GM19397 (cell line): ENCODE measurements at regions not wholly inside any gene's neighbourhood (a gene's known extent, or its start where the extent isn't known, plus 50 kb on each side); places are given as distances from the start of the nearest gene placed in this dataset.

ENCODE experiments used
- ATAC-seq: cut with Tn5 transposase; IDR thresholded peaks from one replicate; pipeline ENCODE4 v1.9.1; 2021; ENCODE audit warnings: mild to moderate bottlenecking, moderate library complexity; ENCODE audit not compliant: unreplicated experiment

DNA sequence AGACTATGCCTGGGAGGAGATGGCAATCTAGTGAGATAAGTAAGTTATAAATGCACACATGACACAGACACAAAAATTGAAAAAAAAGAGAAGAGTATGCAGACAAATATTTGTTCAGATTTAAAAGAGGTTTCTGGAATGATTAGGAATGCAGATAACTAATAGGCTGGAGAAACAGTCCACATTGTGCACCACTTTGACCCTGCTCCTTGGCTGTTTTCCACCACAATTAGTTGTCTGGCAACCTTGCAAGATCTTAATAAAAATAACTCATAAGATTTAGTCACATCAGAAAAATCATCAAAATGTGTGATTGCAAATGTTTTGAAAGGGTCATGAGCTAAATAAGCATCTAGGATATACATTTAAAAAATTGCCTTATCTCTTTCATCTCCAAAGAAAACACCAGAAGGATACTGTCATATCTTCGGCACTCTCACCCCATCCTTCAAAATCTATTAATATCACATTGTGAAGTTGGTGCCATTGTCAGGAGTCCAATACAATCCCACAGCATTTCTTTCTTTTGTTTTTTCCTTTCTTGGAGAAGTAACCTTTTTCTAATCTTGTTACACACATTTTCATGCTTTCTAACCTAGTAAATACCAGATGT is 153.7 kb upstream of the KCNMB2 start:
- ATAC-seq: no peak

DNA sequence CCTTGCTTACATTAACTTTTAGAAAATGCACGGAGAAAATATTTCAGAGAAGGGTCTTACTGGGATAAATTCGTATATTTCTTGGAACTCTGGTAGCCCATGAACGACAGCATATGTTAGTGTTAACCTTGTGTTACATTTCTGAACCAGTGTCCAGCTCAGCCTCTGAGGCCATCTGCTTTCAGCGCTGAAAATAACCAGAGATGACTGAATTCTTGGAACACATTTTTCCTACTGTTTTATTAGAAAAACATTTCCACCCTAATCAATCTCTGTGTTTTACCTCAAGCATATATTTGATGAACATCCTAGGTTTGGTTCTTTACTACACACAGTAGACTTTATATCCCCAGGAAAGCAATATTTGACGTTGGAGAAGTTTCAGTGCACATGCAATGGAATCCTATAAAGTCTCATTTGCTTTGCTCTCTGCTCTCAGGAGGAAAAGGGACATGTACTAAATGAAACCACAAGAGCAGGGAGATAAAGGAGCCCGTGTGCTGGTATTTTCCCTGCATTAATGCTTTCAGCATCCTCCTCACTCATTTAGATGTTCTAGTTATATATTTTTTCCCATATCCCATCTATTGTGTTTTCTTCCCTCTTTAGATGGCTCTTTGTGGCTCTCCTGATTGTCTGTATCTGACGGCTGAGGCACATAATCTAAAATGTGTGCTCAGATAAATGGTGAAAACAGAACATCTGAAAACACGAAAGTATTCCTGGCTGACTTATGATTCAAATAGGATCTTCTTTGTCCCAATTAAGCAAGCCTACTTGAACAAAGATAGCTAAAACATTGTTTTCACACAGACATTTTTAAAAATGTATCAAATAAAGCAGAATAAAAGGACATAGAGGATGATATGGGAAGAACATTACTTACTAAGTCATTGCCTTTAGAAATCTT is 151.7 kb upstream of the KCNMB2 start:
- no peak for ATAC-seq

DNA sequence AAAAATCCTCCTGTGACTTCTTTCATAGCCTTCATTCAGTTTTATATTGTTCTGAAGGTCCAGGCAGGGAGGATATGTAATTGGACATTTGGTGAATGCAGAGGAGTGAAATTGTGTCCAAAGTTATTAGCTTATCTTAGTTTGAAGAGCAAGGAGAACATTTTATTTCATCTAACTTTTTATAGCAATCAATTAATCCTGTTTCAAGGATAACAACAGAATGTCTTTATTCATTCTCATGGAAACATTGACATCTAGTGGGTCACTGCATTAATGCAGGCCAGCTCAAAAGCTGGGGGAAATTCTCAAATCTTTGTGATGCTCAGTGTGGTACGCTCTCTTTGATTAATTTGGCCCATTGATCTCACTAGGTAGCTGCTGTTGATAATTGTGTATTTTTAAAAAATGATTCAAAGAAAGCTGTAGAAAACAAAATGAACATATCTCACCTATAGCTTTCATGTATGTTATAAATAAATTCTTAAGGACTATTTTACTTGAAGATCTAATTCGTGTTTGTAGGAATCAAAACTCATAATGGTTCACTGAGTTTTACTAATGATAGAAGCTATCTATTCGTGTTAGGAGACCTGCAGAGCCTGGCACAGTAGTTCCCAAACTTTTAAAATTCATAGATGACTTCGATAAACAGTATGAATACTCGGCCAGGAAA is 150.8 kb upstream of the KCNMB2 start:
- ATAC-seq: no peak

DNA sequence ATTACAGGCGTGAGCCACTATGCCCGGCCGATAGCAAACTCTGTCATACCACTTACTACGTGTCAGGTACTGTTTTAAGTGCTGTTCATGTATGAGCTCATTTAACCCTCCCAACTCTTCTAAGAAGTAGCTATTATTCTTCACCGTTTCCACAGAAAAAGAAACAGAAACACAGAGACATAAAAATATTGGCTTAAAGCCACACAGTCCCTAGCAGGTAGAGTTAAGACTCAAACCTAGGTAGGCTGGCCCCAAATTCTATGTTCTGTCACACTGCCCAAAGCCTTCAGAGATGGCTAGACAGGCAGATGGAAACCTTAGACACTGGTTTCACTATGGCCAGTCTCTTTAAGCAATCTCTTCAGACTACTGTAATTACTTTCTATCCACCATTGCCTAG is 149.8 kb upstream of the KCNMB2 start:
- ATAC-seq: no peak

DNA sequence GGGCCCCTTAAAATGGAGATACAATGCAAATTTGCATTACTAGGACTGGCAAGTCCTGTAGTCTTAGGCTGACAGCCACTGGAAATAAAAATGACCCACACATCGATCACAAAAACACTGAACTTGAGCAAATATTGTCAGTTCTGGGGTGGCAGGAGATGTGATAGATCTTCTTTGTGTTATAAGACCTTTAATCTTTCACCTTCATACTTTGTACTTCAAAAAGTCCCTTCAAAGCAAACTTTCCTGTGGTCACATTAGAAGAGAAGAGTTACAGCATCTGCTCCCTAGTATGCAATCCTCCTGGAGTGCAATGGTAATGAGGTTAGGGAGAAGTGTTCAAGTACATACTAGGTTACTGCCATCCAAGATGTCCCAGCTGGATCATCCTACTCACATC is 149.4 kb upstream of the KCNMB2 start:
- no peak for ATAC-seq

DNA sequence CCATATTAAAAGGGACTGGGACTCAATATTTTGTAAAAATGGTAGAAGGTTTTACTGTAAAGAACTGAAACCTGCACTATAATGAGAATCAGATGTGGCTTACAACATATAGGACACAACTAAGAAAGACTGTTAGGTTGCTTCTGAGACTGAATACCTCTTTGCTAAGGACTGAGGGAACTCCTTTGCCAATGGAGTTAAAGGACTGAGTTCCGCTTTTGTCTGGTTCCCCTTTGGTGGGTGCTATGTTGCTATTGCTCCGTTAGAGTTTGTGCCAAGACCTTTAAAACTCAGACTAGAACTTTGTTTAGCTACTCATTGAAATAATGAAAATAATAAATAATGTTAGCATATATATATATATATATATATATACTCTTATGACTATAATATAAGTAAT is 147.8 kb upstream of the KCNMB2 start:
- no peak for ATAC-seq

DNA sequence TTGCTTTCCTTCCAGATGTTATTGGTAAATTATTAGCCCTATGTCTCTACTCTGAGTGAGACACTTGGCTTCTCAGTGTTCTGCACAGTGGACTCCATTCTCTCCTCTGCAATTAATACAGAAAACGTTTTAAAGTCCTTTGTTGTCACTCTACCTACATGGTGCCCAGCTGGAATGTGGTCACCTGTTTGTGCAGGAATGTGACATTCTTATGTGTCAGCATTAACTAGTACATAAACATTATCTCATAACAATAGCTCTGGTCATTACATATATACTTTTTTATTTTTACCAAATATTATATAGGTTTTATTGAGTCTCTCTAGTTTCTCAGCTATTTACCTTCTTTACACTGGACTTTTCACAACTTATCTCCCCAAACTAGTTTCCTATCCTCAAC is 147.0 kb upstream of the KCNMB2 start:
- ATAC-seq: no peak

DNA sequence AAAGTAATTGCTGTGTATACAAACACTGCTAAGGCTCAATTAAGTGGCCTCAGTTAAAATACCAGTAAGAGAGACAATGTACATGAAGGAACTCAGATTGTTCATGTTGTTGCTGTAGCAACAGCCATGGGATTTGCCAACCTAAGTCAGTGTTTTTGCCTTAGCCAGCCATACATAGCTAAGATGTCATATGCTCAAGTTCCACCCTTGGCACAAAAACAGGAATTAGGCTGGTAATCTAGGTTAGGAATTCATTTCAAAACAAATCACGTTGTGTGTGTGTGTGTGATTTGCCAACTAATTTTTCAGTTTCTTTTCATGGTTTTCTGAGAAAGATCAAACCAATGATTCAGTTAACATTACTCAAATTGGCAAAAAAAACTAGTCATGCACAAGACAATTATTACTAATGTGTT is 143.7 kb upstream of the KCNMB2 start:
- no peak for ATAC-seq

DNA sequence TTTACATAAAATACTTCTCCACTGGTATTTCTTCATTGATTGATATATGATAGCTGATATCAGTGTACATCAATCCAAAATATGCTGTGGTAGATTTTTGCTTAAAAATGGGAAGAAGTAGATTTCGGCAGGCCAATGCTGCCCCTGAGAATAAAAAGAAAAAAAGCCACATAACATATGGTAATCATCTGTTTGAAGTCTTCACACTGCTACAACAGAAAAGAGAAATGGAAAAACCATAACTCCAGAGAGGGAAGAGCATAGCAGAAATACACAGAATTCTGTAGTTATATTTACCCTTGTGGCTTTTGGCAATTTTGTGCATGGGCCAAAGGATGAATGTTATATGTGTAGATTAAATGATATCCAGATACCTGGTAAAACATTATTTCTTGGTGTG is 143.1 kb upstream of the KCNMB2 start:
- no peak for ATAC-seq

DNA sequence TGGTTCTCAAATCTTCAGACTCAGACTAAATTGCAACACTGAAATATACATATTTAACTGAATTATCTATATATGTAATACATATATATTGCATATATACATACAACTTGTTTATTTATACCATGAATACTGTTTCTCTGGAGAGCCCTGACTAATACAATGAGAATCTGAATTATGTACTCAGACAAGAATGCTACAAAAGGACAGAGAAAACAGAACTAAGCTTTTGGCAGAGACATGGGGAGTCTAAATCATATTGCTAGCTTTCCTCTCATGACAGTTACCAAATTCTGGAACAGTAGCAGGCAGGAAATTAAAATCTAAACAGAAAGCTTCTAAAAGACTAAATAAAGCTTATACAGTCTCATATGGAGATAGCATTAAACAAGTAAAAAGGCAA is 142.4 kb upstream of the KCNMB2 start:
- no peak for ATAC-seq

DNA sequence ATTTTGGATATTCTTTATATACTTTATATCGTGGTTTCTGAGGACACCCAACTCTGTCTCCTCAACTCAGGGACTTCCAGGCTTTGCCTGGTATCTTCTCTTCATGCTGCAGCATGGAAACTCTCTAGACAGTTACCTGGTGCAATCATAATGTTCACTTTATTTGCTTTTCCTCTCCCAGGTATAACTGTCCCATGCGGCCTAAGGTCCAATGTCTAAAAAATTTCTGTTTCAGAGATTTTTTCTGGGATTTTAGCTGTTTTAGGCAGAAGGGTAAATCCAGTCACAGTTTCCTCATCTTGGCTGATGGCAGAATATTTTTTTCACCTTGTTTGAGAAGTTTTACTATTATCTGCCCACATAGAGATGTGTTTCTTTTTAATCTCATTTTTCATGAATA is 139.9 kb upstream of the KCNMB2 start:
- no peak for ATAC-seq

DNA sequence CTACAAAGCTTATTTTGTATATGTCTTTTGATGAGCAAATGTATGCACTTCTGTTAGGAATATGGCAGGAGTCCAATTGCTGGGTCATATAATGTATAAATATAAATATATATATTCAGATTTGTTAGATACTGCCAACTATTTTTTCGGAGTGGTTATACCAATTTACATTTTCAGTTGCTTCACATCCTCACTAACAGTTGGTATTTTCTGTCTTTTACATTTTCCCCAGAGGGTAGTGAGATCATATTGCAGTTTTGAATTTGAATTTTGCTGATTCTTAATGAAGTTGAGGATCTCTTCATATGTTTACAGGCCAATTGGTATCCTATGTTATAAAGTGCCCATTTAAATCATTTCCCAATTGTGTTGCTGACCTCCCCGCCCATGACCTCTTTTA is 139.0 kb upstream of the KCNMB2 start:
- no peak for ATAC-seq

DNA sequence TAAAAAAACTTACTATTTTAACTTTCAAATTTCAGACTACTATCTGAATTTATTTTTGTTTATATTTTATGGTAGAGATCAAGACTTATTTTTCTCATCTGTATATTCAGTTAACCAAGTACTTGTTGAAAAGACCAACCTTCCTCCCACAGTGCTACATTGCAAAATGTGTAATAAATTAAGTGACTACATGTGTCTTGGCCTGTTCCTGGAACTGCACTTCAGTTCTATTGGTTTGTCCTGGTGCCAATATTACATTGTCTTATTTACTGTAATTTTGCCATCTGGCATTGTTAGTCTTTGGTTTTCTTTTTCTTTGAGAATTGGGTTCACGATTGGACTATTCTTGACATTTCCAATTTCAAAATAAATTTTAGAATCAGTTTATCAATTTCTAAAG is 138.4 kb upstream of the KCNMB2 start:
- ATAC-seq: no peak

DNA sequence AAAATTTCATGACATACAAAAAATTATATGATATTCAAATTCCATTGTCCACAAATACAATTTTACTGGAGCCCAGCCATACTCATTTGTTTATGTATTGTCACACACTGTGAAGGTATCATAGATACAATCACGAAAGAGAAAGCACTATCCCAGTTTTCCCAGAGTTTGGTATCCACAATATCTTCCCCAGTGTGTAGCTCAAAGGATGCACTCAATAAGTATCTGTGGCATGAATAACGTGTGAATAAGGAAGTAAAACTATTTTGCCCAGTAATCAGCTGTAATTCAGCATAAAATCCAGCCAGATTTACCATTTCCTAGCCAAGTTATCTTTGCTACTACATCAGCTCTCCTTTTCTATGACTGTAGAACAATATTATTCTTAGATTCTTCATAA is 131.3 kb upstream of the KCNMB2 start:
- ATAC-seq: no peak

DNA sequence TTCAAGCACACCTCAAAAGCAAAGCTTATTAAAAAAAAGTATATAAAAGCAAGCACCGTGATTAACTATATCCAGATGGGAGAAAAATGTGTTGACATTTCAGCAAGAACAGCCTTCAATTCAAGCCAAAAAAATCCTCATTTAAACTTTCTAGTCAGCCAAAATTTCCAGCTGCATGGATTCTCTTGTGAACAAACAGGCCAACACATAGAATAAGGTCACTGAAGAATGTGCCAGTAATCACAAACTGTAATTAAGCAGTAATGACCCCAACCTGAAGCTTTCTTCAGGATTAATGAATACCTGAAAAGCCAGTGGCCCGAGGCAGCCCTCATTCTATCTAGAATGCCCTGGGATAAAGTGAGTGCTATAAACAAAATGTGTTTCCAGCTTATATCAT is 130.7 kb upstream of the KCNMB2 start:
- no peak for ATAC-seq

DNA sequence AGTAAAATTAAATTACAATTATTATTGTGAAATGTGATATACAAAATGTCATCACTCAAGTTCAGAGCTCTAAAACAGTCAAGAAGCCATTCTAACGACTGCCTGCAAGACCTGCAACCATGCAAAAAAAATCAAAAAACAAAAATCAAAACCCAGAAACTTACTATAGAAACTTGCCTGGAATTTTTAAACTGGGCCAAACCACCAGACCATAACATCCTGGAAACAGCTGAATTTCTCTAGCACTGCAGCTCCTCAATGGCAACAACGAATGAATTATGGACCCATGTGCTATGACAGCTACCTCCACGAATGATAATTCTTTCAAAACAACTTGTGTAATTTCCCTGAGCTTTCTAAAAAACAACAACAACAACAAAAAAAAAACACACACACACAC is 130.0 kb upstream of the KCNMB2 start:
- no peak for ATAC-seq

DNA sequence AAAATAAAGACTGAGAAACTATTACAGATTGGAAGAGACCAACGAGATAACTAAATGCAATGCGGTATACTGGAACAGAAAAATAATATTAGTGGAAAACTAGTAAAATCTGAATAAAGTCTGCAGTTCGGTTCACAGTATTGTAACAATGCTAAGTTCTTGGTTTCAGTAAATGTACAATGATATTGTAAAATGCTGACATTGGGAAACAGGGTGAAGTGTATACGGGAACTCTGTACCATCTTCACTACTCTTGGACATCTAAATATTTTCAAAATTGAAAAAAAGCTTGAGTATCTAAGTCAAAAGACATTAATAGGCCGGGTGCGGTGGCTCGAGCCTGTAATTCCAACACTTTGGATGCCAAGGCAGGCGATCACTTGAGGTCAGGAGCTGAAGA is 120.9 kb upstream of the KCNMB2 start:
- no peak for ATAC-seq

DNA sequence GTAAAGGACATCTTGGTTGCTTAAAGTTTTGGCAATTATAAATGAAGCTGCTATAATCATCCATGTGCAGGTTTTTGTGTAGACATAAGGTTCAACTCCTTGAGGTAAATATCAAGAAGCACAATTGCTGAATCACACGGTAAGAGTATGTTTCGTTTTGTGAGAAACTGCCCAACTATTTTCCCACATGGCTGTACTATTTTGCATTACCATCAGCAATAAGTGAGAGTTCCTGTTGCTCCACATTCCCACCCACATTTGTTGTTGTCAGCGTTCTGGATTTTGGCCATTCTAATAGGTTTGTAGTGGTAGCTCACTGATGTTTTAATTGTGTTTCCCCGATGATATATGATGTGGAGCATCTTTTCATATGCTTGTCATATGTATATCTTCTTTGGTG is 118.5 kb upstream of the KCNMB2 start:
- no peak for ATAC-seq

DNA sequence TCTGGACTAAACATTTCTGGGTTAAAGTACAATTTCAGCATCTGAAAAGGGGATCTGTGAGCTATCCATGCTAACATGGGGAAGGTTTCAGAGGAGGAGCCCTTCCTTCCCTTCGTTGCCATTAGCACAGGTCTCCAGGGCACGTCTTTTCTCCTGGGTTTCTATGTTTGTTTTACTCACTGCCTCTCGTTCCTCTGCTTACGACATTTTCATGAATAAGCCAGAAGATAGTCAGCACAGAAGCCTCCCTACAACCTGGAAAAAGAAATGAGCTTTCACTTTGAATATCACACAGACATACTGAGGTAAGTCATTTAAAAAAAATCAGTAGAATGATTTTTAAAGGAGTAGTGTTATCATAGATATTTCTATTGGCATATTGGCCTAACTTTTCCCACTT is 117.2 kb upstream of the KCNMB2 start:
- no peak for ATAC-seq

DNA sequence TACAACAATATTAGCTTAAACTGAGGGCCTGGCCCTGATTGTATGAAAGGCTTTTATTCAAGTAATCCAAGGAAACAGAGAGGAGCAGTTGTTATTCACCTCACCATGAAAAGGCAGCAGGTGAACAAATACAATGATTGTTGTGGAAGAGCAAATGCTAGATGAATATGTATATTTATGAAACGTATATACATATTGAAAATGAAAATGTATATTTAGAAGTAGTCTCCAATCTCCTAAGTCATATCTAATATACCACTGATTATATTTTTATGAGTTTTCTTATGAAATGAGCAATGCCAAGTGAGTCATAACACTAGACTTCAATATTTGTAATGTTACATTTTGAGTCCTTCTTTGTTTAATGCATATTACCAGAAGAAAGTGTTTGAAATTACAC is 116.2 kb upstream of the KCNMB2 start:
- ATAC-seq: no peak

DNA sequence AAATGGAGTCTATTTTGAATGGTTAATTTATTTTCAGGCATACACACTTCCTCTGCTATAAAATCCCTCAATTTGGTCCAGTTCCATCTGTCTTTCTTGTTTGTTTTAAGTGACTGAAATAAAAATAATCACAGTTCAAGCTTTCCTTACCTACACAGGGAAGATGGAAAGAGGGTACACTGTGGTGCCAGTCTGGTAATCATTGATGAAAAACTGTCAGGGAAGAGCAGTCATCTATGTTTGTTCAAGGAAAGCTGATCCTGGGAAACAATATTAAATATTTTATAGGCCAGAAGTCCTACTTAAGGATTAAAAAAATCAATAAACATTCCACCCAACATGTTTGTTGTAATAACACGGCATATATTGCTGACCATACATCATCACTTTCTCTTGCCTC is 115.2 kb upstream of the KCNMB2 start:
- no peak for ATAC-seq

DNA sequence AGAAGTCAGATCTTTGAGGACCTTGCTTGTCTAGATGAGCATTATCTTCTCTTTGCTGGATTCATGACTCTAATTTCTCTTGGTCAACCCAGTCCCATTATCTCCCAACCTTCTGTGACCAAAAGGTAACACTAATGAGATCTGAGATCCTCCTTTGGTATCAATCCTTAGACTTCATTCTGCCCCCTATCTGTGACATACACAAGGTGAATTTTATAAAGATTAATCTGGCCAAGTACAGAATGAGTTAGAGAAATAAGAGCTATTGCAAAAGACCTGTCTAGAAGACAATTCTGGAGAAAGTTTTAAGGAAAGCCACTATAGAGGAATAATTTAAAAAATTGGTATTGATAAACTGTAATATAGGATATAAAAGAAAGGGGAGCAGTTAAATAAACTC is 113.8 kb upstream of the KCNMB2 start:
- no peak for ATAC-seq
